Fibroblast of the conjunctiva (primary cell): ENCODE measurements at regions not wholly inside any gene's neighbourhood (a gene's known extent, or its start where the extent isn't known, plus 50 kb on each side); places are given as distances from the start of the nearest gene placed in this dataset.

ENCODE experiments used
- DNase-seq: peaks from one replicate; pipeline ENCODE4 v3.0.0-alpha.2; 2010; ENCODE audit warnings: low read depth

GRCh38 chr2:215687149-215688031 lies 251.5 kb upstream of the FN1 start:
- no peak for DNase-seq

- DNase-seq, result no peak
These were observed 249.5 kb upstream of the FN1 start for GRCh38 chr2:215685238-215685990.

GRCh38 chr2:215684448-215685237 lies 248.8 kb upstream of the FN1 start:
- no peak for DNase-seq

- no peak for DNase-seq
These were observed 247.4 kb upstream of the FN1 start for GRCh38 chr2:215683295-215683694.

- DNase-seq, result no peak
These were observed 246.1 kb upstream of the FN1 start for GRCh38 chr2:215681799-215682596.

GRCh38 chr2:215680605-215681598 lies 245.0 kb upstream of the FN1 start:
- DNase-seq, result peak; percentile 60

- no peak for DNase-seq
These were observed 242.2 kb upstream of the FN1 start for GRCh38 chr2:215678094-215678493.

GRCh38 chr2:215677481-215677880 lies 241.6 kb upstream of the FN1 start:
- no peak for DNase-seq

GRCh38 chr2:215672406-215672805 lies 236.5 kb upstream of the FN1 start:
- DNase-seq, result no peak

- no peak for DNase-seq
These were observed 235.8 kb upstream of the FN1 start for GRCh38 chr2:215671691-215672090.

- DNase-seq, result no peak
These were observed 235.4 kb upstream of the FN1 start for GRCh38 chr2:215671244-215671643.

- no peak for DNase-seq
These were observed 234.5 kb upstream of the FN1 start for GRCh38 chr2:215670396-215670795.

GRCh38 chr2:215668378-215668775 lies 232.5 kb upstream of the FN1 start:
- DNase-seq, result no peak

- no peak for DNase-seq
These were observed 231.9 kb upstream of the FN1 start for GRCh38 chr2:215667585-215668377.

- DNase-seq, result peak; percentile 60
These were observed 229.1 kb upstream of the FN1 start for GRCh38 chr2:215664847-215665525.

- no peak for DNase-seq
These were observed 226.8 kb upstream of the FN1 start for GRCh38 chr2:215662715-215663114.

- DNase-seq, result no peak
These were observed 224.8 kb upstream of the FN1 start for GRCh38 chr2:215660687-215661086.

- DNase-seq, result no peak
These were observed 223.8 kb upstream of the FN1 start for GRCh38 chr2:215659650-215660049.
